ENCODE measurements at regions not wholly inside any gene's neighbourhood (a gene's known extent, or its start where the extent isn't known, plus 50 kb on each side); places are given as distances from the start of the nearest gene placed in this dataset.

GRCh38 chr6:165817771-165818170 is 154.7 kb upstream of the PDE10A start:
- no peak for DNase-seq

GRCh38 chr6:165817148-165817547 is 154.1 kb upstream of the PDE10A start:
- DNase-seq, result no peak

- no peak for DNase-seq
These were observed 151.6 kb upstream of the PDE10A start for GRCh38 chr6:165814679-165815078.

- DNase-seq, result no peak
These were observed 148.5 kb upstream of the PDE10A start for GRCh38 chr6:165811512-165811911.

GRCh38 chr6:165808021-165808420 is 145.0 kb upstream of the PDE10A start:
- no peak for DNase-seq

- DNase-seq, result no peak
These were observed 144.4 kb upstream of the PDE10A start for GRCh38 chr6:165807249-165807960.

- no peak for DNase-seq
These were observed 143.2 kb upstream of the PDE10A start for GRCh38 chr6:165806126-165806810.

- DNase-seq, result no peak
These were observed 142.6 kb upstream of the PDE10A start for GRCh38 chr6:165805636-165806035.

GRCh38 chr6:165805067-165805555 is 142.1 kb upstream of the PDE10A start:
- DNase-seq, result no peak

GRCh38 chr6:165804331-165805066 is 141.5 kb upstream of the PDE10A start:
- no peak for DNase-seq

GRCh38 chr6:165800337-165800736 is 137.3 kb upstream of the PDE10A start:
- no peak for DNase-seq

GRCh38 chr6:165799391-165800153 is 136.5 kb upstream of the PDE10A start:
- no peak for DNase-seq

GRCh38 chr6:165798991-165799390 is 135.9 kb upstream of the PDE10A start:
- no peak for DNase-seq

- DNase-seq, result no peak
These were observed 131.1 kb upstream of the PDE10A start for GRCh38 chr6:165794179-165794601.

- DNase-seq, result no peak
These were observed 130.3 kb upstream of the PDE10A start for GRCh38 chr6:165793287-165793825.

GRCh38 chr6:165791876-165792437 is 128.9 kb upstream of the PDE10A start:
- no peak for DNase-seq

GRCh38 chr6:165791306-165791705 is 128.3 kb upstream of the PDE10A start:
- DNase-seq, result no peak

GRCh38 chr6:165782812-165783211 is 119.8 kb upstream of the PDE10A start:
- no peak for DNase-seq

- no peak for DNase-seq
These were observed 119.1 kb upstream of the PDE10A start for GRCh38 chr6:165782134-165782533.

GRCh38 chr6:165777680-165778079 is 114.6 kb upstream of the PDE10A start:
- no peak for DNase-seq

- no peak for DNase-seq
These were observed 113.7 kb upstream of the PDE10A start for GRCh38 chr6:165776691-165777090.

- DNase-seq, result no peak
These were observed 112.7 kb upstream of the PDE10A start for GRCh38 chr6:165775721-165776120.

Measured in midbrain (tissue), 1 donor.